ENCODE measurements at regions not wholly inside any gene's neighbourhood (a gene's known extent, or its start where the extent isn't known, plus 50 kb on each side); places are given as distances from the start of the nearest gene placed in this dataset.
A peak's percentile ranks its signal among the peaks of the same experiment; 100 is the strongest.

DNA sequence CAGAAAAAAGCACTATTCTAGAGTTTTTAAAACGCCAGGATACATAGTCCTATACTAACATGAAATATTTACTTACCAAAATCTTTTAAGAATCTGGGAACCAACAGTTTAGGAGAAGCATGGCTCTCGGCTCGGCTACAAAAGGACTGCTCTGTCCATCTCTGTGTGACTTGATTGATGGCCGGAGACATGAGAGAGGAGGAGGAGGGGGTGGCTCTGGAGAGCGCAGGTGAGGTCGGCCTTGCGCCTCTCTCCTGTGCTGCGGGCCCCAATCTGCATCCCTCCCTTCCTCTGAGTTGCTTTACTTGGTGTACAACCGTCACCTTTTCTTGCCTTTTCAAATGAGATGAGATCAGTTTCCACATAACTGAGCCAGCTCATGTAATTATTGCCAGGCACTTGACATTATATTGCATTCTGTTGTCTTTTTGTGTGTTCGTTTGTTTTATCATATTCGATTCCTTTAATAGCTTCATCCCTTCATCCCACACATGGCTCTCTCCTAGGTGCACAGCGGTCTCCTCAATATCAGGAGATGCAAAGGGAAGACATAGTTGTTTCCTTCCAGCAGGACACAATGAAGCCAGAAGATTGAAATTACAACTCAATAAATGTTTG is 87.8 kb upstream of the KLF6 start:
- DNase-seq = no peak
- H3K9me3 Mint-ChIP-seq = no peaks in the 10 kb centered on the region
- H3K79me2 ChIP-seq (ENCODE audit: insufficient read depth, low read length) = no peaks in the 10 kb centered on the region
- H2AK5ac ChIP-seq (ENCODE audit: insufficient read length, low read length) = no peak overlapping the region
- H4K5ac ChIP-seq (ENCODE audit: insufficient read length, low read depth, low read length) = no peak overlapping the region
- H3K27ac ChIP-seq (ENCODE audit: insufficient read length, low read depth, low read length) = no peak overlapping the region
- no peak overlapping the region for H3K4me2 ChIP-seq (ENCODE audit: insufficient read depth, insufficient read length, low read length)
- H3K18ac ChIP-seq (ENCODE audit: insufficient read length, low read depth, low read length) = no peak overlapping the region
- H3K4me1 ChIP-seq (ENCODE audit: insufficient read depth, low read length) = peaks cover 6% of the 10 kb centered on the region; the same call in 1 of the 2 replicates
- H4K91ac ChIP-seq (ENCODE audit: insufficient read length, low read depth, low read length) = no peak overlapping the region
- H4K20me1 ChIP-seq (ENCODE audit: control insufficient read depth, insufficient read depth, insufficient read length) = no peaks in the 10 kb centered on the region
- H4K8ac ChIP-seq (replicated peaks; ENCODE audit: insufficient read length, low read depth, low read length) = no peak overlapping the region
- peak overlapping the region; percentile 78 for H3T11ph ChIP-seq (ENCODE audit: low read length)
- H3K4me1 Mint-ChIP-seq = peaks cover 31 to 40% of the 10 kb centered on the region in 2 experiments
- no peaks in the 10 kb centered on the region for H3K23me2 ChIP-seq (ENCODE audit: insufficient read length, low read depth, low read length, poor library complexity, severe bottlenecking)
- H2BK5ac ChIP-seq (ENCODE audit: insufficient read length, low read length) = no peak overlapping the region
- H3K14ac ChIP-seq (ENCODE audit: insufficient read depth, low read length) = no peak overlapping the region; the same call in 1 of the 2 replicates
- H3K4me3 Mint-ChIP-seq = no peak overlapping the region
- no peak overlapping the region for H3K9ac ChIP-seq (ENCODE audit: extremely low read depth, insufficient read length, low read length)
- peak overlapping the region in 2 of 3 experiments; percentile 12 to 80; a peak in 1 of 7 replicates for H3K27ac Mint-ChIP-seq
- H2AFZ ChIP-seq (ENCODE audit: low read length) = no peak overlapping the region
- H3K27me3 ChIP-seq (ENCODE audit: insufficient read depth, low read length) = no peaks in the 10 kb centered on the region
- WGBS (ENCODE audit: extremely low coverage, insufficient read length, low lambda C conversion rate) = no CpG with 5 or more reads among the region's 12 CpGs
- no peak overlapping the region for H3K23ac ChIP-seq (ENCODE audit: insufficient read length, low read depth, low read length)
- no peak overlapping the region for H3K56ac ChIP-seq (ENCODE audit: insufficient read length, low read depth, low read length)
- H2BK120ac ChIP-seq (ENCODE audit: low read depth, low read length, poor library complexity, severe bottlenecking) = no peak overlapping the region
- H3K79me1 ChIP-seq (ENCODE audit: insufficient read depth, low read depth, low read length, poor library complexity, severe bottlenecking) = no peaks in the 10 kb centered on the region
- TF ChIP-seq, protein P1, sequence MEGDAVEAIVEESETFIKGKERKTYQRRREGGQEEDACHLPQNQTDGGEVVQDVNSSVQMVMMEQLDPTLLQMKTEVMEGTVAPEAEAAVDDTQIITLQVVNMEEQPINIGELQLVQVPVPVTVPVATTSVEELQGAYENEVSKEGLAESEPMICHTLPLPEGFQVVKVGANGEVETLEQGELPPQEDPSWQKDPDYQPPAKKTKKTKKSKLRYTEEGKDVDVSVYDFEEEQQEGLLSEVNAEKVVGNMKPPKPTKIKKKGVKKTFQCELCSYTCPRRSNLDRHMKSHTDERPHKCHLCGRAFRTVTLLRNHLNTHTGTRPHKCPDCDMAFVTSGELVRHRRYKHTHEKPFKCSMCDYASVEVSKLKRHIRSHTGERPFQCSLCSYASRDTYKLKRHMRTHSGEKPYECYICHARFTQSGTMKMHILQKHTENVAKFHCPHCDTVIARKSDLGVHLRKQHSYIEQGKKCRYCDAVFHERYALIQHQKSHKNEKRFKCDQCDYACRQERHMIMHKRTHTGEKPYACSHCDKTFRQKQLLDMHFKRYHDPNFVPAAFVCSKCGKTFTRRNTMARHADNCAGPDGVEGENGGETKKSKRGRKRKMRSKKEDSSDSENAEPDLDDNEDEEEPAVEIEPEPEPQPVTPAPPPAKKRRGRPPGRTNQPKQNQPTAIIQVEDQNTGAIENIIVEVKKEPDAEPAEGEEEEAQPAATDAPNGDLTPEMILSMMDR (conservative IDR thresholded peaks at IDR 0.05) = no peak
- no peaks in the 10 kb centered on the region for H3K36me3 Mint-ChIP-seq (ENCODE audit: insufficient read depth in 1 of 3, low read depth in 3 of 3)
- peak overlapping the region; percentile 97 for H2BK12ac ChIP-seq (ENCODE audit: insufficient read length, low read depth, low read length)
- no peaks in the 10 kb centered on the region for H3K27me3 Mint-ChIP-seq (ENCODE audit: low read depth)
- H3K4ac ChIP-seq (ENCODE audit: low read depth, low read length) = no peak overlapping the region
- no peak overlapping the region for H2BK20ac ChIP-seq (ENCODE audit: low read depth, low read length, poor library complexity, severe bottlenecking)
- H2BK15ac ChIP-seq (ENCODE audit: low read depth, low read length) = no peak overlapping the region
- no peaks in the 10 kb centered on the region for H3K9me3 ChIP-seq (ENCODE audit: control insufficient read depth, low read depth, low read length)
